LoVo (cell line): ENCODE measurements at regions not wholly inside any gene's neighbourhood (a gene's known extent, or its start where the extent isn't known, plus 50 kb on each side); places are given as distances from the start of the nearest gene placed in this dataset.
A peak's percentile ranks its signal among the peaks of the same experiment; 100 is the strongest.
"Not testable (repeated sequence)": the region's sequence is repeated elsewhere in the genome, so short reads cannot be mapped to it uniquely, and the experiment has no call there.

Experiments used
- DNase-seq: peaks from one replicate; pipeline ENCODE4 v3.0.0-alpha.2; 2016; ENCODE audit warnings: low spot score

- DNase-seq = no peak
These were observed 56.5 kb upstream of the ORC5 start for GRCh38 chr7:104264285-104264684.

DNA sequence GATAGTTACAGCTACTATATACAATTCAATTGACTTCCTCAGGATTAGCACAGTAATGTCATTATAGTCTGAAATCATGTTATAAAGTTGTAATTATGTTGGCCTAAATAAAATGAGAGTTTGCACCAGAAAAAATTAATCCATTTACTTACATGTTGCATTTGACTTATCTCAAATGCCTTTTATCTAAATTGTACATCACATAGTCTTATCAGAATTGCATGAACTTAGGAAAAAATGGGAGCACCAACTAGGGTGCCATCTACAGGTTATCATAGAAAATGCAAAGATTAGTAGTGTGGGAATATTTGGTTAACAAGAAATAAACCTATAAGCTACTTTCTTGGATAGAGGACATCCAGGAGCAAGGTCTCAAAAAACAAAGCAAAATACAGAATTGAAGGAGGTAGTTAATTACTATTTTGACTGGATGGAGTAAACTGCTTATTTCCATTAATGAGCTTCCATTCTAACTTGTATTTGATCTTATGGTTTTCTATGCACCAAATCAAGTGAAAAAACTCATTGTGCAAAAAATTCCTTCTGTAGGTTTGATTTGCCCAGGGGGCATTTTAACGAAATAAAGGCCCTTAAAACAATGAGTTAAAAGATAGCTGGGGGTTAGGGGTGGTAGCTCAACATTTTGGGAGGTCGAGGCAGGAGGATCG, 60.0 kb upstream of the ORC5 start:
- DNase-seq = peak; percentile 38

- no peak for DNase-seq
These were observed 56.5 kb upstream of the LHFPL3 start for GRCh38 chr7:104271948-104272347.

DNA sequence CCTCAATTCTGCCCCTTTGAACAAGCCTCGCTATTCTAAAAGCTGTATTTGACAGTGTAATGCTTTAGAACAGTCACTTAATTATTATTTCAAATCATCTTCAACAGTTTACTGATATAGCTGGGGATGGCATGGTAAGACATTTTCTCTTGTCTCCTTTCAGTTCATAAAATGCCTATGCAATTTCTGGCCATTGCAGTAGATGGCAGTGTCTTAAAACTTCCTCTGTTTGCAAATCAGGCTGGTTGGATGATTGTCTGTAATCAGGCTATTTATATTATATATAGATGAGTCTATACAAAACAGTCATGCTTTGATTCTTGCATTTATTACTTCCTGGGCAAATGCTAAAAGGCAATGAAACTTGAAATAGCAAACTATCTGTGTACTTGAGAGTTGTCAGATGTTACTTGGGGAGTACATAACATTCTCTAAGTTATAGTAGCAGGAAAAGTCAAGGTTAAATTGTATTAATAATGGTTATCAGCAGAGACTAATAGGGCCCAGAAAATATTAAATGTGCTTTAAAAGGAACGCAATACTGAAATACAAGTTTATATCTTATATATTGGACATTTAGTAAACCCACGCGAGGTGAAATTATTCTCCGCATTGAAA, 55.5 kb upstream of the LHFPL3 start:
- DNase-seq = peak; percentile 55

GRCh38 chr7:104275900-104276299, 52.5 kb upstream of the LHFPL3 start:
- no peak for DNase-seq

- DNase-seq = not testable (repeated sequence)
These were observed 51.7 kb upstream of the LHFPL3 start for GRCh38 chr7:104276730-104277129.
